CD4-positive, alpha-beta T cell (primary cell): ENCODE measurements at regions not wholly inside any gene's neighbourhood (a gene's known extent, or its start where the extent isn't known, plus 50 kb on each side); places are given as distances from the start of the nearest gene placed in this dataset.

Source experiments
- ATAC-seq: fragments of 200-7000 bp; cut with Tn5 transposase; one replicate; pipeline ENCODE4 v1.10.0; 2022; ENCODE audit warnings: mild to moderate bottlenecking; ENCODE audit not compliant: poor library complexity
- CTCF ChIA-PET: fragments of 350-600 bp; sonication (Branson Sonifier 250); formaldehyde crosslinking; loops from one replicate; lab custom pipeline; 2021; ENCODE audit warnings: antibody characterized with exemption, inconsistent platforms; lab: Charles Lee
- POLR2A ChIA-PET: fragments of 350-600 bp; sonication (Branson Sonifier 250); formaldehyde crosslinking; loops from one replicate; lab custom pipeline; 2021; ENCODE audit warnings: antibody characterized with exemption, inconsistent platforms; lab: Charles Lee
- DNase-seq, 14 experiments: peaks; one replicate each; pipeline ENCODE4 v3.0.0-alpha.2; 2013 to 2020; ENCODE audit warnings: mixed read lengths in 2 of 14
- H3K27ac ChIP-seq, 2 donors: one replicate each; pipeline versions ENCODE4 v1.5.1 to v1.7.0; 2013; ENCODE audit warnings: low read length in 2 of 2, low read depth in 1 of 2, mild to moderate bottlenecking in 1 of 2
- H3K27me3 ChIP-seq, 2 experiments: 1 replicate in 1 of 2; 2 replicates in 1 of 2; pipeline versions ENCODE4 v1.6.1 to v1.7.0; 2013; ENCODE audit warnings: low read length in 2 of 2, control low read depth in 1 of 2, mild to moderate bottlenecking in 1 of 2, moderate library complexity in 1 of 2; ENCODE audit not compliant: insufficient read depth in 2 of 2, control insufficient read depth in 1 of 2
- H3K36me3 ChIP-seq: one replicate; pipeline ENCODE4 v1.6.1; 2013; ENCODE audit warnings: low read length, control low read depth; ENCODE audit not compliant: insufficient read depth
- H3K4me1 ChIP-seq: one replicate; pipeline ENCODE4 v1.6.1; 2013; ENCODE audit warnings: low read length, control low read depth; ENCODE audit not compliant: insufficient read depth
- H3K4me3 ChIP-seq: one replicate; pipeline ENCODE4 v1.5.1; 2013; ENCODE audit warnings: mild to moderate bottlenecking, low read length, moderate library complexity
- H3K9me3 ChIP-seq, 2 experiments: 1 replicate in 1 of 2; 2 replicates in 1 of 2; pipeline versions ENCODE4 v1.6.1 to v1.7.0; 2013; ENCODE audit warnings: low read length in 2 of 2, mild to moderate bottlenecking in 2 of 2, control low read depth in 1 of 2, moderate library complexity in 1 of 2; ENCODE audit not compliant: control insufficient read depth in 1 of 2, insufficient read depth in 1 of 2
- H3K27ac Mint-ChIP-seq: one replicate; pipeline ENCODE4 v1.8.0; 2020; ENCODE audit warnings: mixed read lengths
- H3K27me3 Mint-ChIP-seq: one replicate; pipeline ENCODE4 v1.8.0; 2021; ENCODE audit warnings: mixed read lengths
- H3K36me3 Mint-ChIP-seq: one replicate; pipeline ENCODE4 v1.8.0; 2021; ENCODE audit warnings: low read depth, mixed read lengths
- H3K4me1 Mint-ChIP-seq: one replicate; pipeline ENCODE4 v1.8.0; 2021; ENCODE audit warnings: low read depth, mixed read lengths
- H3K4me3 Mint-ChIP-seq: one replicate; pipeline ENCODE4 v1.8.0; 2020; ENCODE audit warnings: mild to moderate bottlenecking, mixed read lengths
- H3K9me3 Mint-ChIP-seq: one replicate; pipeline ENCODE4 v1.8.0; 2020; ENCODE audit warnings: mixed read lengths
- intact Hi-C, 2 experiments: fragments of 100-400 bp; cut with DNase I in 1 of 2; cut with micrococcal nuclease in 1 of 2; formaldehyde crosslinking; loops; one replicate each; pipeline versions ENCODE4 v1.15.1 to v1.9.0; 2023 to 2025; cut with DNase I, micrococcal nuclease
- TF ChIP-seq, protein P1 (sequence below): fragments of 200-600 bp; IDR thresholded peaks from one replicate; pipeline ENCODE4 v1.8.0; 2022; ENCODE audit warnings: antibody characterized with exemption, mild to moderate bottlenecking

DNA sequence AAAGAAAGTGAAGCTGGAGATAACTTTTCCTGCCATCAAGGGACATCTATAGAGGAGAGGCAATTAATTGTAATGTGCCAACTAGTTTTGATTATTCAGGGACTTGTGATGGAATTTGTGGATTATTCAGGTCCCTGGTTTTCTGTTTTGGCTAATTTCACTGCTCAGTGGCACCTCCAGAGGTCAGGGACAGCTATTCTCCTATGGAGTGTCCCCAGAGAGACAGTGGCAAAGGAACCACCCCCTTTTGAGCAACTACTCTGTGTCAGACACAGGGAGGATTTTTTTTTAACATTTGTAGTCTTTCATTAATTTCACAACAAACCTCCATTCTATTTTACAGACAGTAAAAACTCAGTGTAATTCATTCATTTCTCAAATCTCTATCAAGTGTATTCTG is 206.0 kb upstream of the SPRED2 start:
- ATAC-seq, result no peak
- POLR2A ChIA-PET, result no interaction called here
- intact Hi-C loops, result no loop called here
- Histone ChIP-seq H3K27ac (no peak overlapping the region), H3K9me3 (no peaks in the 10 kb centered on the region), H3K4me1 (no peaks in the 10 kb centered on the region), H3K36me3 (no peaks in the 10 kb centered on the region), H3K27me3 (peaks cover 13 to 19% of the 10 kb centered on the region in 2 experiments), H3K4me3 (no peak overlapping the region)
- Mint-ChIP-seq H3K9me3 (no peaks in the 10 kb centered on the region), H3K4me3 (no peak overlapping the region), H3K4me1 (no peaks in the 10 kb centered on the region), H3K36me3 (no peaks in the 10 kb centered on the region), H3K27me3 (peaks cover 5% of the 10 kb centered on the region), H3K27ac (no peak overlapping the region)
- TF ChIP-seq, protein P1, sequence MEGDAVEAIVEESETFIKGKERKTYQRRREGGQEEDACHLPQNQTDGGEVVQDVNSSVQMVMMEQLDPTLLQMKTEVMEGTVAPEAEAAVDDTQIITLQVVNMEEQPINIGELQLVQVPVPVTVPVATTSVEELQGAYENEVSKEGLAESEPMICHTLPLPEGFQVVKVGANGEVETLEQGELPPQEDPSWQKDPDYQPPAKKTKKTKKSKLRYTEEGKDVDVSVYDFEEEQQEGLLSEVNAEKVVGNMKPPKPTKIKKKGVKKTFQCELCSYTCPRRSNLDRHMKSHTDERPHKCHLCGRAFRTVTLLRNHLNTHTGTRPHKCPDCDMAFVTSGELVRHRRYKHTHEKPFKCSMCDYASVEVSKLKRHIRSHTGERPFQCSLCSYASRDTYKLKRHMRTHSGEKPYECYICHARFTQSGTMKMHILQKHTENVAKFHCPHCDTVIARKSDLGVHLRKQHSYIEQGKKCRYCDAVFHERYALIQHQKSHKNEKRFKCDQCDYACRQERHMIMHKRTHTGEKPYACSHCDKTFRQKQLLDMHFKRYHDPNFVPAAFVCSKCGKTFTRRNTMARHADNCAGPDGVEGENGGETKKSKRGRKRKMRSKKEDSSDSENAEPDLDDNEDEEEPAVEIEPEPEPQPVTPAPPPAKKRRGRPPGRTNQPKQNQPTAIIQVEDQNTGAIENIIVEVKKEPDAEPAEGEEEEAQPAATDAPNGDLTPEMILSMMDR, result no peak
- DNase-seq, result no peak
- CTCF ChIA-PET, result no interaction called here

DNA sequence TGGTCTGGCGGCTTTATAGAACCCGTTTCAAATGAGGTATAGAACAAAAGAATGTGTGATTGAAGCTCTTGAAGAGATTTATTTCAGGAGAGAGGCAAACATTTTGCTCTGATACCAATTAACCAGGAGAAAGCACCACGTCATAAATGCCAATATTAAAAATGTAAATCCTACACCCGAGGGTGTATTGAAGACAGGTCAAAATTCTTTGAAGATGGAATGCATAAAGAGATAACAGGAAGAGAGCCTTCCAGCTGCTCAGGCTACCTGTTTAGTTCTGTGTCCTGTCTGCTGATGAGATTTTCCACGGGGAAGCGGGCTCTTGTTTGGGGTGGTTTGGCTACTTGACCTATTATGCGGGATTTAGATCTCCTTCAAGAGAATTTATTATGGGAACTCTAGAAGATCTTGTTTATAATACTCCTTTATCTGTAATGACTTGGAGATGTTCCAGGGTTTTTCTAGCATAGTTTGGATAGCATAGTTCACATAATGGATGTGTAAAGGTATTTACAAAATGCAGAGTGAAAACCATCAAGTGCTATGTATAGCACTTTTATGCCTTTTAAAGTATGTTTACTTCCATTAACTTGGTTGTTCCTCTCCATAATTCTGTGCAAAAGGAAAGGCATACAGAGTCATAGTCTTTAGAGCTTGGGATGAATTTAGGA is 204.5 kb upstream of the SPRED2 start:
- ATAC-seq (no peak), DNase-seq (no peak)
- ChIA-PET POLR2A (no interaction called here), CTCF (no interaction called here)
- H3K36me3 ChIP-seq, result no peaks in the 10 kb centered on the region
- H3K27ac ChIP-seq, result no peak overlapping the region
- H3K4me1 Mint-ChIP-seq, result no peaks in the 10 kb centered on the region
- no peak overlapping the region for H3K4me3 ChIP-seq
- no peaks in the 10 kb centered on the region for H3K36me3 Mint-ChIP-seq
- H3K27ac Mint-ChIP-seq, result no peak overlapping the region
- no peak overlapping the region for H3K4me3 Mint-ChIP-seq
- no peaks in the 10 kb centered on the region for H3K9me3 ChIP-seq
- H3K9me3 Mint-ChIP-seq, result no peaks in the 10 kb centered on the region
- TF ChIP-seq, protein P1, result no peak
- peaks cover 5% of the 10 kb centered on the region for H3K27me3 Mint-ChIP-seq
- intact Hi-C loops, result no loop called here
- peaks cover 13 to 19% of the 10 kb centered on the region in 2 experiments for H3K27me3 ChIP-seq
- H3K4me1 ChIP-seq, result no peaks in the 10 kb centered on the region

DNA sequence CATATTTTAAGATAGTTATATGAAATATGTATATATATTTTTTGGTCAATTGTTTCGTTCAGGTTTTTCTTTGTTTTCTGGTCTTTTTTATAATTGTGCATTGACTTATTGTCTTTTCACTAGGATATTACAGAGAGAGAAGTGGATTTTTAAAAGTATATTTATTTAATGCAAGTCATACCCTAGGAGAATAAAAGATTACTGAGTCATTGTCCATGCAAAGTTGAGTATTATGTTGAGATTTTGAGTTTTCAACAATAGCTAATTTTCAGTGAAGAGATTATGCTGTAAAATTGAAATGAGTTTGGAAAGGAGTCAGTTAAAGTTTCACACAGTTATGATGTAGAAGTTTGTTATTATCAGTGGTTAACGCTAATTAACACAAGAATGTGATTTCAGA is 203.6 kb upstream of the SPRED2 start:
- peaks cover 5% of the 10 kb centered on the region for H3K27me3 Mint-ChIP-seq
- no peak overlapping the region for H3K27ac ChIP-seq
- CTCF ChIA-PET, result no interaction called here

More for the DNA sequence above, 203.6 kb upstream of the SPRED2 start:
- Histone ChIP-seq H3K9me3 (no peaks in the 10 kb centered on the region), H3K4me1 (no peaks in the 10 kb centered on the region), H3K4me3 (no peak overlapping the region), H3K27me3 (peaks cover 13 to 19% of the 10 kb centered on the region in 2 experiments), H3K36me3 (no peaks in the 10 kb centered on the region)
- no peaks in the 10 kb centered on the region for H3K36me3 Mint-ChIP-seq
- intact Hi-C loops, result no loop called here
- no peaks in the 10 kb centered on the region for H3K4me1 Mint-ChIP-seq
- ATAC-seq (no peak), DNase-seq (no peak)
- POLR2A ChIA-PET, result no interaction called here
- H3K4me3 Mint-ChIP-seq, result no peak overlapping the region
- TF ChIP-seq, protein P1, result no peak
- H3K27ac Mint-ChIP-seq, result no peak overlapping the region
- no peaks in the 10 kb centered on the region for H3K9me3 Mint-ChIP-seq
